ENCODE measurements at regions not wholly inside any gene's neighbourhood (a gene's known extent, or its start where the extent isn't known, plus 50 kb on each side); places are given as distances from the start of the nearest gene placed in this dataset.

DNA sequence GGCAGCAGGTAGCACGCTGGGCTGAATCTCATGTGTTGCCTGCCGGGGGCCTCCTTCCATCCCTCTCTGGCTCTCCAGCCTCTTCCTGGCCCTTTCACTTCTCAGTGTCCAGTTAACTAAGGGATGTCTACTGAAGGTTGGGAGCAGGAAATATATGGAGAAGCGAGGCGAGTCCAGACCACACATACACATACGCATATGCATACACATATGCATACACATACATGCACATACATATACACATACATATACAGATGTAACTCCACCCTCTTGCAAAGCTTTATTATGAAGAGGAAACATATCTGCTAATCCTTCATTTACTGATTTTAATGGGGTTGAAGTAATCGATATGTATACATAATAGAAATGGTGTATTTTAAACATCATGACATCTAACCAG lies 636.1 kb upstream of the CCDC179 start:
- no peak for DNase-seq

- DNase-seq = no peak
Observed at GRCh38 chr11:23497040-23497439, 636.8 kb upstream of the CCDC179 start.

DNA sequence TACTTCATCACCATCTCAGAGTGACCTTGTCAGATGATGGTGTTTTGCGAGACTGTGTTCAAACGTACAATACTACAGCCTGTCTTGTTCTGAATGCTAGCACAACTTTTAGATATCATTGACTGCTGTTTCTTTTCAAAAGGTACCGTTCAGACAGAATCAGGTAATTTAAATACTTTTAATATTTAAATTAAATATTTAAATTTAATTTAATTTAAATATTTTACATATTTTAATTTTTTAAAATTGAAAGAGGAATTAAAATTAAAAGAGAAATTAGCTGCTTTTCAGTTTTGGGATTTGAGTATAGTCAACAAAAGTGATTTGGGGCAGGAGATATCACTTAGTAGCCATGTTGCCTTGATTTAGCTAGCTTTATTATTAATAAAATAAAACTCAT lies 642.1 kb upstream of the CCDC179 start:
- no peak for DNase-seq

- DNase-seq = no peak
Observed at GRCh38 chr11:23502826-23503225, 642.6 kb upstream of the CCDC179 start.

- no peak for DNase-seq
Observed at GRCh38 chr11:23509023-23509422, 648.7 kb upstream of the CCDC179 start.

GRCh38 chr11:23509821-23510220 lies 649.5 kb upstream of the CCDC179 start:
- no peak for DNase-seq

DNA sequence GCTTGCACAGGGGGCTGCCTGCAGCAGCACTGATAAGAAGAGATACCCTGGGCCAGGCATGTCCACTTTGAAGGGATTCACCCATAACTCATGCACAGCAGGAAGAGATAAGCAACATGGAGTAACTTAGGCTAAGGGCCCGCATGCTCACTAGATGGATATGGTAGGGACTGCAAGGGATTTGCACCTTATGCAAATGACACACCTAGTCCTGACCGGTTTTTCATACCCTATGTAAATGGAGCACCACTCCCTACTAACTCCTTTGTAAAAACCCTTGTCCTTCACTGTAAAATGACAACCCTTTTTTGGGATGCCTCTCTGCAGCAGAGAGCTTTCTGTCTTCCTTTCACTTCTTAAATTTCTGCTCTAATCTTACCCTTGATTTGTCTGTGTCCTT lies 658.9 kb upstream of the CCDC179 start:
- DNase-seq = no peak

DNA sequence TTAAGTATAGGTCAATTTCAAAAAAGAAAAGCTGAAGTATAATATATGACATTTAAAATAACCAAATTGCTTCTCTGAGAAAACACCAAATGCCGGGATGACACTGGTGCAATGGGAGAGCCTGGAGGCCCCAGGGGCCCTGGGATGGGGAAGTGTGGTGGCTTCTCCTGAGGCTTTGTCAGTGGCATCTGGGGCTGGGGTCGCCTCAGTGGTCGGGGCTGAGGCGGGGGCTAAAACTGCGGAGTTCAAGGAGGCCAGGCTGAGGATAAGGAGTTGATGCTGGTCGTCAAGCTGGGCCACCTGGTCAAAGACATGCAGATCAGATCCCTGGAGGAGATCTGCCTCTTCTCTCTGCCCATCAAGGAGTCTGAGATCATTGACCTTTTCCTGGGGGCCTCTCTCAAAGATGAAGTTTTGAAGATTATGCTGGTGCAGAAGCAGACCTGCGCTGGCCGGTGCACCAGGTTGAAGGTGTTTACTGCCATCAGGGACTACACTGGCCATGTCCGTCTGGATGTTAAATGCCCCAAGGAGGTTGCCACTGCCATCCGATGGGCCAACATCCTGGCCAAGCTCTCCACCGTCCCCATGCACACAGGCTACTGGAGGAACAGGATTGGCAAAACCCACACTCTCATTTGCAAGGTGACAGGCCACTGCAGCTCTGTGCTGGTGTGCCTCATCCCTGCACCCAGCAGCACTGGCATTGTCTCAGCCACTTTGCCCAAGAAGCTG lies 660.1 kb upstream of the CCDC179 start:
- no peak for DNase-seq

GRCh38 chr11:23536907-23537306 lies 676.6 kb upstream of the CCDC179 start:
- DNase-seq = no peak

DNA sequence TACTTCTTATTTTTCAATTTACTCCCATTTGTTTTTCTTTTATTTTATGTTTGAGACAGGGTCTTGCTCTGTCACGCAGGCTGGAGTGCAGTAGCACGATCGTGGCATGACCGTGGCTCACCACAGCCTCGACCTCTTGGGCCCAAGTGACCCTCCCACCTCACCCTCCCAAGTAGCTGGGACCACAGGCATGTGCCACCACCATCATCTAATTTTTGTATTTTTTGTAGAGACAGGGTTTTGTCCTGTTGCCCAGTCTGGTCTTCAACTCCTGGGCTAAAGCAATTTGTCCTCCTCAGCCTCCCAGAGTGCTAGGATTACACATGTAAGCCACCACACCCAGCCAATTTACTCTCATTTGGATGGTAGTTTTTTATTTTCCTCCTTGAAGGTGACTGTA lies 679.3 kb upstream of the CCDC179 start:
- no peak for DNase-seq

DNA sequence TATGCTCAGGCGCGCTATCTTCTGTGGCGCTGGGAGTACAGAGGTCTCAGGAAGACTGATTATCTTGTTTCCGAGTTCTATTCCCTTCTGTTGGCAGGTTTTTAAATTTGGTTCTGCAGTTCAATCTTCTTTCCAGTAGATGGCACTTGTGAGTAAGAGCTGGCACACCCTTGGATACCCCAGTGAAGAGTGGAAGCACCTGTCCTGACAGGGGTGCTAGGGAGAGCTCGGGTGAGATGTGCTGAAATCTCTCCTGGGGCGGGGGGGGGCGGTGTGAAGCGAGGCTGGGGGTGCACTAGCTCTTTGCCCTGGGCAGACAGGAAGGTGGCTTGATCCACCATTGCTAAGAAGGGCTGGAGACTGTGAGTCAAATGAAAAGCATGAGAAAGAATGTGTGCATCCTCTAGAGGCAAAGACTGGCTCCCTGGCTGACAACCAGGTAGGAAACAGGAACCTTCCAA lies 679.9 kb upstream of the CCDC179 start:
- DNase-seq = peak; percentile 9

DNA sequence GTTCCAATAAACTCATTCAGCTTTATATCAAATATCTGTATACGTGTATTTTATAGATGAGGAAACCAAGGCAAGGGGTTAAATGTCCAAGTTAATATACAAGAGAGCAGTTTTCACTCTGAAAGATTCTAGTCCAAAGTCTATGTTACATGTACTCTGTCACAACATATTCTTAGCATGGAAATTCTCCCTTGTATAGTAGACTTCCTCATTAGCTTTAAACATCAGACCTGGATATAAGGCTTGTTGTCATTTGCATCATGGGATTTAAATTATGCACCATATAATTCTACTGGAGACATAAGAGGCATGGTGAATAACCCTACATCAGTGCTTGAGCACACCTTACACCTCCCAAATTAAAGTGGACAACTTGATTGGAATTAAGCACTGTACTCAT lies 681.9 kb upstream of the CCDC179 start:
- DNase-seq = no peak

- no peak for DNase-seq
Observed at GRCh38 chr11:23542816-23543215, 682.5 kb upstream of the CCDC179 start.

DNA sequence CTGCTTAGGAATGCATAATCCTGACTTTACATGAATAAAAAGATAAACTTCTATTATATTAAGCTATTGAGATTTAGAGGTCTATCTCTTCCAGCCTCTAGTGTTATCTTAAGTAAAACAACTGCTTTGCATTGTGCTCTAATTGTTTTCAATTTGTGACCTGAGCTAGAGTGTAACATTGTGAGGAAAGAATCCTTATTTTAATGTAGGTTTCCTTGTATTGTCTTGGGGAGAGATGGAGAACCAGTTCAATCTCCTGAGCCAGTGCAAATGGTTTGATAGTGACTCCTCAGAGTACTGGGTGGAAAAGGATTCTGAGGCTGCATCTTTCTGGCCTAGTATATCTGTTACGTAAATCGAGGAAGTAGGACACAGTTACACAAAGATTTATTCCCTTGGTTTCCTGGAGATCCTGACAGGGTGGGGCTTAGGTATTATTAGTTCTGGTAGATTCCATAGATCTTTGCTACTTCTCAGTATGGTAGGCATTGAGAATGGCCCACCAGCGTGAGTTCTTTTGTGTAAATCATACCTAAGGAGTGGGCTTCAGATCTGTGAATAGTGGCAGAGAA lies 683.5 kb upstream of the CCDC179 start:
- no peak for DNase-seq

GRCh38 chr11:23551706-23552105 lies 691.4 kb upstream of the CCDC179 start:
- no peak for DNase-seq

DNA sequence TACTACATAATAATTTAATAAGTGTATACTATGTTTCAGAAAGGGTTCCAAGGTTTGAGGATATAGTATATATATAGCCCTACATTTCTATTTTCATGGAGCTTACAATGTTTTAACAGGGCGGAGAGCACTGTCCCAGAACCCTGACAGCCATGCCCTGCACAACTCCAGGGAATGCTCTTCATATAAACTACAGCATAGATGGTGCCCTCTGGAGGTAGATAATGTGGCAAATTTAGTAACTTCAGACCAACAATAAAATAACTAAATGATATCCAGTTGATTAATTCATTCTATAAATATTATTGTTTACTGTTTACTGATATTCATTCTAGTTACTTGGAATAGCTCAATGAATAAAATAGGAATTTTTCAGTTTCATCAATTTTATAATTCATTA lies 693.7 kb upstream of the CCDC179 start:
- no peak for DNase-seq

DNA sequence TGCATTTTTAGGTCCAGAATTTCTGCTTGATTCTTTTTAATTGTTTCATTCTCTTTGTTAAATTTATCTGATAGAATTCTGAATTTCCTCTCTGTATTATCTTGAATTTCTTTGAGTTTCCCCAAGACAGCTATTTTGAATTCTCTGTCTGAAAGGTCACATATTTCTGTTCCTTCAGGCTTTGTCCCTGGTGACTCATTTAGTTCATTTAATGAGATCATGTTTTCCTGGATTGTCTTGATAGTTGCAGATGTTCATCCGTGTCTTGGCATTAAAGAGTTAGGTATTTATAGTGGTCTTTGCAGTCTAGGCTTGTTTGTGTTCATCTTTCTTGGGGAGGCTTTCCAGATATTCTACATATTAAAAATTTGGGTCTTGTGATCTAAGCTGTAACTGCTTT lies 694.8 kb upstream of the CCDC179 start:
- DNase-seq = no peak

GRCh38 chr11:23556163-23556750 lies 696.0 kb upstream of the CCDC179 start:
- DNase-seq = no peak

DNA sequence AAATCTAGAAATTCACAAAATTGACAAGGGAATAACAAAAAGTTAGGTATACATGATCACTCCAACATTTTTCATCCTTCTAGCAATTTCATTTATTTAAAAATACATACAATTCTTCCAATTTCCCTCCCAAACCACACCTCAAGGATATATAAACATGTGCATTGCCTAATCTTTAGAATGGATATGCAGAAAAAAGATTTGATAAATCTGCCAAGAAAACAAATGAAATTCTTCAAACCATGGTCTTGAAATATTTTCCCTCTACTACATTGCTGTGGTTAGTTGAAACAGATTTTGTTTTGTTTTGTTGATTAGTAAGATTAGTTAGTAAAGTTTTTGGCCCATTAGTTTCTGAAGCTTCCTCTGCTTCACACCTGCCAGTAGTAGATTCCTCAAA lies 703.3 kb upstream of the CCDC179 start:
- no peak for DNase-seq

DNA sequence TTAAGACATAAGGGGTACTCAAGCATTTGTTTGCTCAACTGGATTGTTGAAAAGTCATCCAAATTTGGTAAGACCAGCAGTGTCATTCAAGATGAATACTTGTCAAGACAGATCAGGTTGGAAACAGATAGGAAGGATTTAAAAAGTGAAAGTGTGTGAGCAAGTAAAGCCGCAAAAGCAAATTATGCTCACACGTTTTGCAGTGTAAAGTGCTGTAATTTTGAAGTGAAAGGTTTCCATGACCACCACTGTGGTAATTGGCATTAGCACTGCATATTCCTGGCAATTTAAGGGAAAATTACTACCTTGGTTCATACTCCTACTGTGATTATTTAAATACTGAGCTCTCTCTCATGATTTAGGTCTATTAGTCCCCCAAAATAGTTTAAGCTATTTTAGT lies 704.1 kb upstream of the CCDC179 start:
- no peak for DNase-seq

GRCh38 chr11:23569134-23569533 lies 708.9 kb upstream of the CCDC179 start:
- no peak for DNase-seq

GRCh38 chr11:23569547-23569946 lies 709.3 kb upstream of the CCDC179 start:
- peak; percentile 8 for DNase-seq

DNA sequence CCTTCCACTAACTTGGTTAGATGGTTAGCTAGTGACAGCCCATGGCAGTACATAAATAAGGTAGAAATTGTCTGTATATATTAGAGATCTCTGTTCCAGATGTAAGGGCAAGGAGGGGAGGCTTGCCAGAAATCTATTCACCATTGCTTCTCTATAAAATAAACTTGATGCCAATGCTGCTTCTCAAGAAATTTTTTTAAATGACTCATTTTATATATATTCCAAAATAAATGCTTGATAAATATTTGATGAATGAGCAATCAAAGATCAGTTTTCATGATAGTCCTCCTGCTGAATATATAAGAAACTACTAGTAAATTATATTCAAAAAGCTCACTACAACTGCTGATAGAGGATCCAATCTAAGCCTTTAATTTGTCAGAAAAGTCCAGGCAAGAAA lies 710.6 kb upstream of the CCDC179 start:
- no peak for DNase-seq

DNA sequence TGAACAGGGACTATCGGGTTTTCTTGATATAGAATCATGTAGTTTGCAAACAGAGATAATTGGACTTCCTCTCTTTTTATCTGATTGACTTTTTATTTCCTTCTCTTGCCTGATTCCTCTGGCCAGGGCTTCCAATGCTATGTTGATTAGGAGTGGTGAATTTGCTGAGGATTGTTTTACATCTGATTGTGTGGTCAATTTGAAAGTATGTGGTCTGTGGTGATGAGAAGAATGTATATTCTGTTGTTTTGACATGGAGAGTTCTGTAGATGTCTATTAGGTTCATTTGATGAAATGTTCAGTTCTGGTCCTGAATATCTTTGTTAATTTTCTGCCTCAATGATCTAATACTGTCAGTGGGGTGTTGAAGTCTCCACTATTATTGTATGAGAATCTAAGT lies 713.2 kb upstream of the CCDC179 start:
- no peak for DNase-seq

DNA sequence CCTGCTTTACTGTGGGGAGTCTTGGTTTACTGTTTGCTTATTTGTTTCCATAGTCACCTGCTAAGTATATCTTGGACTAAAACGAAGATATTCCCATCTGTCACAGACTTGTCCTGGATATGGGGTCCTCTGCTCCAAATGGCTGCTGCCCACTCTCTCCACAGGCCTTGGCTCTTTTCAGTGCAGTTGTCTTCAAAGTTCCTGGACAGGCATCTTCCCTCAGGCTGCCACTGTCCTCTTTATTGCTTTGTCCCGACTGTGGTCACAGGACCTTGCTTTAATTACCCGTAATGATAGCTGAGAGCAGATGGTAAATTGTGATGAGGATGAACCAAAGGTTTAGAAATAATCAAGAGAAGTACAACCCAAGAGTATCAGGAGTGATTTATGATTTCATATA lies 713.9 kb upstream of the CCDC179 start:
- no peak for DNase-seq

All from CD4-positive, alpha-beta T cell treated with Interleukin-21 for 1 hour (primary cell).